IPS DF 6.9 (cell line): ENCODE measurements at regions not wholly inside any gene's neighbourhood (a gene's known extent, or its start where the extent isn't known, plus 50 kb on each side); places are given as distances from the start of the nearest gene placed in this dataset.
A peak's percentile ranks its signal among the peaks of the same experiment; 100 is the strongest.

ENCODE experiments used
- DNase-seq: peaks from one replicate; pipeline ENCODE4 v3.0.0-alpha.2; 2013; ENCODE audit warnings: low read depth, low spot score
- H3K27ac ChIP-seq: one replicate; pipeline ENCODE4 v1.5.1; 2013; ENCODE audit warnings: low read length, control low read depth
- H3K27me3 ChIP-seq: 2 replicates; pipeline ENCODE4 v1.6.1; 2013; ENCODE audit warnings: mild to moderate bottlenecking, low read length; ENCODE audit not compliant: control insufficient read depth, insufficient read depth
- H3K36me3 ChIP-seq: 2 replicates; pipeline ENCODE4 v1.6.1; 2013; ENCODE audit warnings: low read length; ENCODE audit not compliant: control insufficient read depth, insufficient read depth
- H3K4me1 ChIP-seq: 2 replicates; pipeline ENCODE4 v1.6.1; 2013; ENCODE audit warnings: low read length; ENCODE audit not compliant: control insufficient read depth, insufficient read depth
- H3K4me3 ChIP-seq: 2 replicates; pipeline ENCODE4 v1.5.1; 2013; ENCODE audit warnings: mild to moderate bottlenecking, low read length
- H3K9me3 ChIP-seq: 2 replicates; pipeline ENCODE4 v1.6.1; 2013; ENCODE audit warnings: low read length, inconsistent platforms; ENCODE audit not compliant: control insufficient read depth, insufficient read depth
- WGBS: extraction: QIAGEN DNeasy Blood & Tissue Kit; methylation state at CpG from one replicate; pipeline ENCODE4 v1.1.7; 2013; ENCODE audit warnings: mixed read lengths, missing lambda C conversion rate; ENCODE audit not compliant: insufficient read length, insufficient coverage; 5-methylcytosine and 5-hydroxymethylcytosine counted together

DNA sequence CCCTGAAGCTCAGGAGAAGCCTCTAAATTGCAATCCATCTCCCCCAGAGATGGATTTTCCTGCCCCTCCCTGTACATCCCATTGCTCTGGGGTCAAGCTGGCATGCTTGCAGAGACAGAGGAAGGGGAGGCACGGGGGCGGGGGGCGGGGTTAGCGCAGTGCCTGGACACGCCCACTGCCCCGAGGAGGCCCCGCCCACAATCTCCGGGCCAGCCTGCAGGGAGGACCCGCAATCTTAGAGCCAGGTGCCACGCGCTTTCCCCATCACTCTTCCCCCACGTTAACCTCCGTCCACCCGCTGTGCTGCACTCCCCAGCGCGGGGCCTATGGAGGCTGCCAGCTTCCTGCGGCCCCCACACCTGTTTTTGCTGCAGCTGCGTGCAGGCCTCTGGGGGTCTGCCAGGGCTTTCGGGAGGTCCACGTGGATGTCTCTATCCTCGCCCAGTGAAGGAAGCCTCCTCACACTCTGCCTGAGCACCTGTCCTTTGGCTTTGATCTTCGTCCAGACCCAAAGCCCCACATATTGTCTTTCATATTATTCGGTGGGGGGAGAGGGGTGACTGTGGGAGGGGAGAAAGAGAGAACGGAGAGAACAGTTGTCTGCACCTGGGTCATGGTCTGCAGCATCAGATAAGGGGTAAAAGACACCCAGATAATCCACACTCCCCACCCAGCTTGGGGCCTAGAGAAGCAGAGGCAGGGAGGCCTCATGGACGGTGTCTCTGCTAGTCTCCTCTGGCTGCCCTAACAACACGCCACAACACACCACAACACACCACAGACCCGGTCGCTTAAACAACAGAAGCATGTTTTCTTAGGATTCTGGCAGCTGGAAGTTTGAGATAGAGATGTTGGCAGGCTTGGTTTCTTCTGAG, 118.0 kb upstream of the MEF2A start:
- DNase-seq = peak; percentile 13
- no peaks in the 10 kb centered on the region for H3K9me3 ChIP-seq
- H3K36me3 ChIP-seq = no peaks in the 10 kb centered on the region
- no peaks in the 10 kb centered on the region for H3K27me3 ChIP-seq
- no peak overlapping the region for H3K27ac ChIP-seq
- WGBS = no CpG with 5 or more reads among the region's 28 CpGs
- H3K4me3 ChIP-seq = no peak overlapping the region
- no peaks in the 10 kb centered on the region for H3K4me1 ChIP-seq

DNA sequence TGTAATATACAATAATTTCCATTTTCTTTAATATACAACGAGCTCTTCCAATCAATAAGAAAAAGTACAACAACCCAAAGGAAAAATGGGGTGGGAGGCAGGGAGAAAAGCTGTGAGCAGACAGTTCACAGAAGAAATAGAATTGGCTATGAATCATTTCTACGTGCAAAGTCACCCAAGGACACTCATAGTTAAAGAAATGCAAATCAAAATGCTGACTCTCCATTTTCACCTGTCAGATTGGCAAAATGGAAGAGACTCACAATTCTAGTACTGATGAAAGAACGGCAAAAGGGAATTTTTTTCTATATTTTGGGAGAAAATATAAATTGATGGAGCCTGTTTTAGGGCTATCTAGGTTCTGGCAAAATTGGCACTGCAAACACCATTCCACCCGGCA, 116.3 kb upstream of the MEF2A start:
- WGBS = no CpG with 5 or more reads among the region's 4 CpGs
- Histone ChIP-seq H3K4me1 (no peaks in the 10 kb centered on the region), H3K36me3 (no peaks in the 10 kb centered on the region), H3K4me3 (no peak overlapping the region), H3K27ac (no peak overlapping the region), H3K27me3 (no peaks in the 10 kb centered on the region), H3K9me3 (no peaks in the 10 kb centered on the region)
- no peak for DNase-seq

DNA sequence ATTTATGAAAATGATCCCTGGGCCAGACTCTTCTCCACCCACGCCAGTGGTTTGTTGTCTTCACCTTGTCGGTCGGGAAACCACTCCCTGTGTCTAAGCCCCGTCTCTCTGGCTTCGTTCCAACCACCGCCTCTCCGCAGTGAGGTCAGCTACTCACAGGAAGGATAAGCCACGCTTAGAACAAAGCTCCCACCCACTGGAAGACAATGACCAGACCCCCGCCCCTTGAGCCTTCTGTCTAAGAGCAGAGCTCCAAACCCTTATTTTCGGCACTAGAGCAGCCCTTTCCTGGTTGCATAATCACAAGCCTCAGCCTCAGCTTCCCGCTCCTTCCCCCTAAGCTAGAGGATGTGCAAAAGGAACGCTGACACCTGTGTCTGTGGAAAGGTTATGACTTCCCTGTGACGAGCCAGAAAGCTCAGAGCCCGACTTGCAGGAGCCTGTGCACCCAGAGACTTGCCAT, 114.9 kb upstream of the MEF2A start:
- Histone ChIP-seq H3K27ac (no peak overlapping the region), H3K36me3 (no peaks in the 10 kb centered on the region), H3K4me3 (no peak overlapping the region), H3K9me3 (no peaks in the 10 kb centered on the region), H3K27me3 (no peaks in the 10 kb centered on the region), H3K4me1 (no peaks in the 10 kb centered on the region)
- no CpG with 5 or more reads among the region's 14 CpGs for WGBS
- no peak for DNase-seq

DNA sequence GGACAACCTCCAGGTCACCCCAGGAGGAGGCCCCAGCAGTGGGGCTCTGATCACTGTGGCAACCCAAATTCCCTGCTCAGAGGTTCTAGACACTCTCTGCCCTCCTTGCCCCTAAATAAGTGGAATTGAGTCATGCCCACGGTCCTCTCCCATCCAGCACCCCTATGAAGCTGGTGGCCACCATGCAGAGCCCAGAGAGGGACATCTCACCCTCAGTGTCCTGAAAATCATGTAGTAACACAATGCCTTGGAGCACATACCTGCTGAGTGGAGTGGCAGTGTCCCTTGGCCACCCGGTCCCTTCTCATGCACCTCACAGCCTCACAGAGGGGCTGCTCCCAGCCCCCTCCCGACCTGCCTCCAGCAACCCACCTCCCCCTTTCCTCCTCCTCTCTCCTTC, 114.3 kb upstream of the MEF2A start:
- H3K9me3 ChIP-seq = no peaks in the 10 kb centered on the region
- no peak overlapping the region for H3K4me3 ChIP-seq
- no peak overlapping the region for H3K27ac ChIP-seq
- no peaks in the 10 kb centered on the region for H3K4me1 ChIP-seq
- no CpG with 5 or more reads among the region's 3 CpGs for WGBS
- DNase-seq = no peak
- no peaks in the 10 kb centered on the region for H3K27me3 ChIP-seq
- H3K36me3 ChIP-seq = no peaks in the 10 kb centered on the region

DNA sequence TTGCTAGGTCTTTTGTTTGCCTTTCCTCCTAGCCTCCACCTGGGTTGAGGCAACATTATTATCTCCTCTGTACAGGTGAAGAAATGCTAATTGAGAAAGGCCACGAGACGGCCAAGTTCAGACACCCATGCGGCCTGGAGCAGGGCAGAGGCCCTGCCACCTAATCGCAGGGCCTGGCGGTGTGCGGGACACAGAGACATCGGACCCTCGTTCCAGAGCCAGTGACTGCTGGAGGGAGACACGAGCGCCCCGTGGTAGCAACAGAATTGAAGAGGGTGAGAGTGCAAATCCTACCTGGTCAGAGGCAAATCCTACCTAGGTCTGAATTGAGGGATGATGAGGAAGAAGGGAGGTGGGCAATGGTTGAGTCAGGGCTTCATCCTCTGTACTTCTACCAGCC, 113.8 kb upstream of the MEF2A start:
- H3K27ac ChIP-seq = no peak overlapping the region
- no peaks in the 10 kb centered on the region for H3K27me3 ChIP-seq
- DNase-seq = no peak
- H3K4me1 ChIP-seq = no peaks in the 10 kb centered on the region
- no peaks in the 10 kb centered on the region for H3K36me3 ChIP-seq
- WGBS = no CpG with 5 or more reads among the region's 11 CpGs
- H3K9me3 ChIP-seq = no peaks in the 10 kb centered on the region
- no peak overlapping the region for H3K4me3 ChIP-seq

DNA sequence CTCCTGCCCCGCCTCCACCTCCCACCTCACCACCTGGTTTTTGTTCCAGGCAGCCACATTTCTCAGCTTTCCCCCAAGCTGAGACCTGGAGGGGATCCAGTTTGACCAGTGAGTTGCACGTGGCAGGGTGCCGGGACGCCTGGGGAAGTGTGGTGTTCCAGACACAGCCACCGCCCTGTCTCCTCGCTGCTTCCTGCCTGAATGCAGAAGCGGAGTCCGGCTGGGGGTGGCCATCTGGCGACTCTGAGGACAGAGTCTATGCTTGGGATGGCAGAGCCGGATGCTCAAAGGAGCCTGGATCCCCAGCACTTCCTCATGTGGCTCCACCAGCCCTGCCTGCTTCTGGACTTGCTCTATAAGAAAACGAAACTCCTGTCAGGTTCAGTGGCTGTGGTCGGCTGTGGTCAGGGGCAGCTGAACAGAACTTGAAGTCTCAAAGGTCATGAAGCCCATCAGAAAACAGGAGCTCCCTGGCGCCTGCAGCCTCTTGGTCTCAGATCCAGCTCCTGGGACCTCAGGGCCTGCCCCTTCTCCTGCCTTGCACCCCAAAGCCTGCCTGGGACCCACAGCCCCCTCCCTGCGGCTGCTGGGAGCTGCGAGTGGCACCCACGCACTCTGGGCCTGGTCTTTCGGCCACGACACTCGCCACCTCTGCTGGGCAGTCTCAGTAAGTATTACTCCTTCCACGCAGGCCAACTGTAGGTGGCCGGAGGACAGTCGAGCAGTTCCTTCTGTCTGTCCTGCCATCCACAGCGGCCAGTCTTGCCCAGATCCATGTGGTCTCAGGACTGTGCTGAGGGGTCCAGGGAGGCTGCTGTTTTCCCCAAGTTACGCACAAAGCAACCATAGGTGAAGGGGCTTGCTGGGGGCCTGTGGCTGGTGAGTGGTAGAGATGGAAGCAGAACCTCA, 112.8 kb upstream of the MEF2A start:
- Histone ChIP-seq H3K27ac (no peak overlapping the region), H3K27me3 (no peaks in the 10 kb centered on the region), H3K4me3 (no peak overlapping the region), H3K36me3 (no peaks in the 10 kb centered on the region), H3K4me1 (no peaks in the 10 kb centered on the region), H3K9me3 (no peaks in the 10 kb centered on the region)
- no CpG with 5 or more reads among the region's 24 CpGs for WGBS
- DNase-seq = no peak

DNA sequence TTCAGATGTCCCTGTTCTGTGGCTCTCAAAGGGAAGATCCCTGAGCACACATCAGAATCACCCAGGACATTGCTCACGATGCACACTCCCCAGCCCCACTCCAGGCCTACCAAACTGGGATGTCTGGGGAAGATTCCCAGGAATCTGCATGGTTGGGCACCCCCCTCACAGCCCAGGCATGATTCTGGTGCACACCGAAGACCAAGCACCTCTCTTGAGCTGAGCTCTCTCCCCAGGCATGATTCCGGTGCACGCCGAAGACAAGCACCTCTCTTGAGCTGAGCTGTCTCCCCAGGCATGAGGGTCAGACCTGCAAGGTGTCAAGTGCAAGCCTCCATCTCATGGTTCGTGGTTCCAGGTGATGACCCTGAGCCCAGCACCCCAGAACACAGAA, 112.2 kb upstream of the MEF2A start:
- no peak overlapping the region for H3K27ac ChIP-seq
- no CpG with 5 or more reads among the region's 6 CpGs for WGBS
- H3K27me3 ChIP-seq = no peaks in the 10 kb centered on the region
- no peaks in the 10 kb centered on the region for H3K36me3 ChIP-seq
- H3K4me3 ChIP-seq = no peak overlapping the region
- no peak for DNase-seq
- no peaks in the 10 kb centered on the region for H3K9me3 ChIP-seq
- H3K4me1 ChIP-seq = no peaks in the 10 kb centered on the region

DNA sequence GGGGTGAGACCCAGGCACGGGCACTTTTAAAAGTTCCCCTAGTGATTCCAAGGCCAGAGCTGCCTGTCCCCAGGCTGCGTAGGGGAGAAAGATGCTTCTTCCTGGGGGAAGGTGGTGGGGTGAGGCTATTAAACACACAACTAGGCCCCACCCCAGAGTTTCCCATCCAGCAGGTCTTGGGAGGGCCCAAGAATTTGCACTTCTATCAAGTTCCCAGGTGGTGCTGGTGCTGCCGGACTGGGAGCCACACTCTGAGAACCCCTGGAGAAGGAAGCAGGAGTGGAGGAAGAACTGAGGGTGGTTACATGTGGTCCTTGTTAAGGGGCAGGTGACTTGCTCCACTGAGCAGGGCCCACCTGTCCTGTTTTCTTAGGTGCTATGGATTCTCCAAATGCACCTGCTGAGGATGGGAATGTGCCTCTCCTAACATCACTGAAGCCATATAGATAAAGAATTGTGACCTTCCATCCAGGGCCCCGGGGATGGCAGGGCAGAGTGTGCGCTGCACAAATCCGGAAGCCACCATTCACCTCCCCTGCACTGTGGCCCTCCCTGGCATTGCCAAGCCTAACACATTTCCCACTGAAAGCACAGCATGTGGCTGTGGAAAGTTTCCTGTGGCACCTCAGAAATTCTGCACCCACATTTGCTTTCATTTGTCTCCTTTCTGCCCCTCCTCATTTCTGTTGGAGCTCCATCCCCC, 111.5 kb upstream of the MEF2A start:
- H3K27ac ChIP-seq = no peak overlapping the region

DNA sequence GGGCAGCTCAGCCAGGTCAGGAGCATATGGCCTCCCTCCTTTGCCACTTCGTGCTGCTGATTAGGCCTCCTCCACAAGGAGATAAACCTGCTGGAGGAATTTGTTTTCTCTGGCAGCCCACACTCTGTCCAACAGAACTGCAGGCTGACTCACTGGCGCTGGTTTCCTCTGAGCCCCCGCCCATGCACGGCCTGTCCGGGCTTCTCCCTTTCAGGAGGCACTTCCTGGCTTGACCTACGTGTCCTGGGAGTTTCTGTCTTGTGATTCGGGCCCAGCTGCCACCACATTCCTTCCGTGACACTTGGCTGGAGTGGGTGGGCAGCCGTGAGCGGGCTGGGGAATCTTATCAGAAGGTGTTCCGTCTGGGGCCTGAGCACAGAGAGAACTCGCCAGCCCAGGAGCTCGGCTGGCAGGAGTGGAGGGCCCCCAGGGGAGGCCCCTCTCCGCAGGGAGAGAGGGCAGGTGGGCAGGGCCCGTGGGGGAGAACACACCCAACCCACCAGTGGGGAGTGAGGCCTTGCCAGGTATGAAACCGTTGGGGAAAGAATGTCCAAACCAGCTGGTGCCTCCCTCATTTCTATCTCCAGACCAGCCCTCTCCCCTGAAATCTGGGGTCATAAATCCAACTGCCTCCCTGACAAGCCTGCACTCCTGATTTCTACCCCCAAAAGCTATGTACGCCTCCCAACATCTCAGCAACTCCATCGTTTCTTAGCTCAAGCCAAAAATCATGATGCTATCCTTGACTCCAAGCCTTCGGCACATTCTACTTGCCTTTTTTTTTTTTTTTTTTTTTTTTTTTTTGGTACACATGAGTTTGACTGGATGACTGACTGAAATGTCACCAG, 110.6 kb upstream of the MEF2A start:
- no peaks in the 10 kb centered on the region for H3K27me3 ChIP-seq
- WGBS = no CpG with 5 or more reads among the region's 19 CpGs
- H3K36me3 ChIP-seq = no peaks in the 10 kb centered on the region
- DNase-seq = no peak
- H3K9me3 ChIP-seq = no peaks in the 10 kb centered on the region
- no peak overlapping the region for H3K27ac ChIP-seq
- H3K4me1 ChIP-seq = no peaks in the 10 kb centered on the region
- no peak overlapping the region for H3K4me3 ChIP-seq

More for the DNA sequence above, 111.5 kb upstream of the MEF2A start:
- Histone ChIP-seq H3K36me3 (no peaks in the 10 kb centered on the region), H3K4me1 (no peaks in the 10 kb centered on the region), H3K27me3 (no peaks in the 10 kb centered on the region), H3K4me3 (no peak overlapping the region), H3K9me3 (no peaks in the 10 kb centered on the region)
- DNase-seq = no peak
- WGBS = no CpG with 5 or more reads among the region's 6 CpGs
